Vagina (tissue), 2 donors: ENCODE measurements at regions not wholly inside any gene's neighbourhood (a gene's known extent, or its start where the extent isn't known, plus 50 kb on each side); places are given as distances from the start of the nearest gene placed in this dataset.

ENCODE experiments used
- POLR2A ChIP-seq, 2 donors: fragments of 450-650 bp; IDR thresholded peaks; one replicate each; pipeline ENCODE4 v1.6.1; 2017; ENCODE audit warnings: antibody characterized with exemption in 2 of 2, mild to moderate bottlenecking in 2 of 2, moderate library complexity in 2 of 2
- POLR2AphosphoS5 ChIP-seq, 2 donors: sonication (generic); formaldehyde crosslinking; IDR thresholded peaks; one replicate each; pipeline ENCODE4 v1.9.0; 2017; ENCODE audit warnings: antibody characterized with exemption in 2 of 2, mild to moderate bottlenecking in 2 of 2, low read depth in 1 of 2; ENCODE audit not compliant: insufficient read depth in 1 of 2
- TF ChIP-seq, protein P1 (sequence below), 3 experiments: fragments of 450-650 bp in 2 of 3; fragments of 200-600 bp in 1 of 3; sonication (generic) in 1 of 3; IDR thresholded peaks; one replicate each; pipeline ENCODE4 v1.5.1; 2017 to 2019; ENCODE audit warnings: antibody characterized with exemption in 3 of 3, mild to moderate bottlenecking in 2 of 3, moderate library complexity in 2 of 3

DNA sequence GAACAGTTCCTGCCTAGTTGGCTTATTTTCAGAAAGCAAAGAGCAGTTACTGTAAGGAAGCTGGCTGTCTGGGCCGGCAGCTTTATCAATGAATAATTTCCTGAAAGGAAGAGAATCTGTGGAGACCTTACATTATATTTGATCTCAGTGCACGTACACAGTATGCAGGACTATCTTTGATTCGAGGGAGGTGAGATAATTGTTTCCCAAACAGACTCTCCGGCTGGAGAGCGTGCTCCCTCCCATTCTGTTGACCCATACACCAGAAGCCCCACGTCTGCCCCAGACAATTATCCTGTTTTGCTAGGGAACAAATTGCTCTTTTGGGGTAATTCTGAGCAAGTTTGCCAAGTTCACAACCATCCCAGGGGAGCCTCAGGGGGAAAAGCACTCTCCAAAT is 1115.0 kb downstream of the VRK1 start:
- TF ChIP-seq POLR2A (IDR thresholded peaks at IDR 0.05) (no peak), POLR2AphosphoS5 (IDR thresholded peaks at IDR 0.05; ENCODE audit: insufficient read depth in 1 of 2, low read depth in 1 of 2) (no peak)
- TF ChIP-seq, protein P1, sequence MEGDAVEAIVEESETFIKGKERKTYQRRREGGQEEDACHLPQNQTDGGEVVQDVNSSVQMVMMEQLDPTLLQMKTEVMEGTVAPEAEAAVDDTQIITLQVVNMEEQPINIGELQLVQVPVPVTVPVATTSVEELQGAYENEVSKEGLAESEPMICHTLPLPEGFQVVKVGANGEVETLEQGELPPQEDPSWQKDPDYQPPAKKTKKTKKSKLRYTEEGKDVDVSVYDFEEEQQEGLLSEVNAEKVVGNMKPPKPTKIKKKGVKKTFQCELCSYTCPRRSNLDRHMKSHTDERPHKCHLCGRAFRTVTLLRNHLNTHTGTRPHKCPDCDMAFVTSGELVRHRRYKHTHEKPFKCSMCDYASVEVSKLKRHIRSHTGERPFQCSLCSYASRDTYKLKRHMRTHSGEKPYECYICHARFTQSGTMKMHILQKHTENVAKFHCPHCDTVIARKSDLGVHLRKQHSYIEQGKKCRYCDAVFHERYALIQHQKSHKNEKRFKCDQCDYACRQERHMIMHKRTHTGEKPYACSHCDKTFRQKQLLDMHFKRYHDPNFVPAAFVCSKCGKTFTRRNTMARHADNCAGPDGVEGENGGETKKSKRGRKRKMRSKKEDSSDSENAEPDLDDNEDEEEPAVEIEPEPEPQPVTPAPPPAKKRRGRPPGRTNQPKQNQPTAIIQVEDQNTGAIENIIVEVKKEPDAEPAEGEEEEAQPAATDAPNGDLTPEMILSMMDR (IDR thresholded peaks at IDR 0.05): no peak
